ENCODE measurements at regions not wholly inside any gene's neighbourhood (a gene's known extent, or its start where the extent isn't known, plus 50 kb on each side); places are given as distances from the start of the nearest gene placed in this dataset.

DNA sequence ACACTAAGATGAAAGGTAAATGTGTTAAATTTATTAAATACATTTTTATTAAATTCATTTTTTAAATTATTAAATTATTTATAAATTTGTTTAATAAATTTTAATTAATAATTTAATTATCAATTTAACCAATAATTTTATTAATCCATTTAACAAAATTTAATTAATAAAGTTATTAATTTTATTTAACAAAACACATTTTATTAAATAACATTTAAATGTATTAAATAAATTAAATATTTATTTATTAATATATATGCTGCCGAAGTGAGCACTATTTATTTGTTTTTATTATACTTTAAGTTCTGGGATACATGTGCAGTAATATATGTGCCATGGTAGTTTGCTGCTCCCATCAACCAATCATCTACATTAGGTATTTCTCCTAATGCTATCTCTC, 719.5 kb downstream of the TRIML1 start:
- DNase-seq (ENCODE audit: low read depth in 2 of 2): no peak
- no peaks in the 10 kb centered on the region for H3K9me3 ChIP-seq (ENCODE audit: control insufficient read depth, insufficient read depth, low read depth, low read length)
- H3K4me3 ChIP-seq (replicated peaks in 1 of 4; ENCODE audit: control extremely low read depth in 1 of 4, insufficient read depth in 1 of 4, low read depth in 3 of 4, low read length in 4 of 4): no peak overlapping the region
- H3K27ac ChIP-seq (ENCODE audit: insufficient read depth, low read length): no peak overlapping the region
- H3K9ac ChIP-seq (ENCODE audit: insufficient read depth, low read length): no peak overlapping the region
- H3K36me3 ChIP-seq (ENCODE audit: control insufficient read depth, insufficient read depth, low read length): no peaks in the 10 kb centered on the region
- no peak overlapping the region for H2AFZ ChIP-seq (ENCODE audit: low read length)
- no peaks in the 10 kb centered on the region for H3K4me1 ChIP-seq (ENCODE audit: control insufficient read depth, extremely low read depth, insufficient read depth, low read length)
- H3K79me2 ChIP-seq (ENCODE audit: control insufficient read depth, insufficient read depth, low read length): no peaks in the 10 kb centered on the region
- no peaks in the 10 kb centered on the region for H4K20me1 ChIP-seq (ENCODE audit: control insufficient read depth, extremely low read depth, insufficient read depth, low read length)
- no peaks in the 10 kb centered on the region for H3K27me3 ChIP-seq (ENCODE audit: control insufficient read depth, insufficient read depth, low read length)
- no peak for TF ChIP-seq EZH2 (IDR thresholded peaks at IDR 0.05; ENCODE audit: low read length, missing control alignments)
- TF ChIP-seq, protein P1, sequence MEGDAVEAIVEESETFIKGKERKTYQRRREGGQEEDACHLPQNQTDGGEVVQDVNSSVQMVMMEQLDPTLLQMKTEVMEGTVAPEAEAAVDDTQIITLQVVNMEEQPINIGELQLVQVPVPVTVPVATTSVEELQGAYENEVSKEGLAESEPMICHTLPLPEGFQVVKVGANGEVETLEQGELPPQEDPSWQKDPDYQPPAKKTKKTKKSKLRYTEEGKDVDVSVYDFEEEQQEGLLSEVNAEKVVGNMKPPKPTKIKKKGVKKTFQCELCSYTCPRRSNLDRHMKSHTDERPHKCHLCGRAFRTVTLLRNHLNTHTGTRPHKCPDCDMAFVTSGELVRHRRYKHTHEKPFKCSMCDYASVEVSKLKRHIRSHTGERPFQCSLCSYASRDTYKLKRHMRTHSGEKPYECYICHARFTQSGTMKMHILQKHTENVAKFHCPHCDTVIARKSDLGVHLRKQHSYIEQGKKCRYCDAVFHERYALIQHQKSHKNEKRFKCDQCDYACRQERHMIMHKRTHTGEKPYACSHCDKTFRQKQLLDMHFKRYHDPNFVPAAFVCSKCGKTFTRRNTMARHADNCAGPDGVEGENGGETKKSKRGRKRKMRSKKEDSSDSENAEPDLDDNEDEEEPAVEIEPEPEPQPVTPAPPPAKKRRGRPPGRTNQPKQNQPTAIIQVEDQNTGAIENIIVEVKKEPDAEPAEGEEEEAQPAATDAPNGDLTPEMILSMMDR (conservative IDR thresholded peaks at IDR 0.05 in 1 of 2, IDR thresholded peaks at IDR 0.05 in 1 of 2; ENCODE audit: low read depth in 1 of 2, low read length in 2 of 2): no peak
- no peak overlapping the region for H3K4me2 ChIP-seq (ENCODE audit: extremely low read depth, insufficient read depth, low read length)

DNA sequence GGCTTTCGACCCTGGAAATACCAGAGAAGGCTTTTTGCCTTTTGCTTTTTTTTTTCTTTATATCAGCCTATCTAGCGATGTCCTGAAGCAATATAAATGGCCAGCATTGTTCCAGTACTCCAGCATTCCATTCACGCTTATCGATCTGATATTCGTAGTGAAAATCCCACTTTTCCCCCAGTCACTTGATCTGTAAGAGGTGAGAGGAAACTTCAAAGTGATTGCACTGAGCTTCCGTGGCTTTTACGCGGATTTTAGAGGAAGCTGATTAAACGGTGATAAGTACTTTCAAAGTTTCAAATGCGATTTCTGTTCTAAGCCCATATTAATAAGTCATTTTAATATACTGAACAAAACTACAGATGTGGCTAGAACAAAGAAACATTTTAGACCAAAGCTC, 725.5 kb downstream of the TRIML1 start:
- TF ChIP-seq EZH2 (IDR thresholded peaks at IDR 0.05; ENCODE audit: low read length, missing control alignments): no peak
- TF ChIP-seq, protein P1 (conservative IDR thresholded peaks at IDR 0.05 in 1 of 2, IDR thresholded peaks at IDR 0.05 in 1 of 2; ENCODE audit: low read depth in 1 of 2, low read length in 2 of 2): no peak
- H3K9ac ChIP-seq (ENCODE audit: insufficient read depth, low read length): no peak overlapping the region
- no peak overlapping the region for H2AFZ ChIP-seq (ENCODE audit: low read length)
- DNase-seq (ENCODE audit: low read depth in 2 of 2): no peak
- no peaks in the 10 kb centered on the region for H3K27me3 ChIP-seq (ENCODE audit: control insufficient read depth, insufficient read depth, low read length)
- no peaks in the 10 kb centered on the region for H3K79me2 ChIP-seq (ENCODE audit: control insufficient read depth, insufficient read depth, low read length)
- no peaks in the 10 kb centered on the region for H4K20me1 ChIP-seq (ENCODE audit: control insufficient read depth, extremely low read depth, insufficient read depth, low read length)
- H3K36me3 ChIP-seq (ENCODE audit: control insufficient read depth, insufficient read depth, low read length): no peaks in the 10 kb centered on the region
- no peak overlapping the region for H3K27ac ChIP-seq (ENCODE audit: insufficient read depth, low read length)
- no peaks in the 10 kb centered on the region for H3K9me3 ChIP-seq (ENCODE audit: control insufficient read depth, insufficient read depth, low read depth, low read length)
- no peak overlapping the region for H3K4me3 ChIP-seq (replicated peaks in 1 of 4; ENCODE audit: control extremely low read depth in 1 of 4, insufficient read depth in 1 of 4, low read depth in 3 of 4, low read length in 4 of 4)
- no peak overlapping the region for H3K4me2 ChIP-seq (ENCODE audit: extremely low read depth, insufficient read depth, low read length)
- H3K4me1 ChIP-seq (ENCODE audit: control insufficient read depth, extremely low read depth, insufficient read depth, low read length): no peaks in the 10 kb centered on the region

DNA sequence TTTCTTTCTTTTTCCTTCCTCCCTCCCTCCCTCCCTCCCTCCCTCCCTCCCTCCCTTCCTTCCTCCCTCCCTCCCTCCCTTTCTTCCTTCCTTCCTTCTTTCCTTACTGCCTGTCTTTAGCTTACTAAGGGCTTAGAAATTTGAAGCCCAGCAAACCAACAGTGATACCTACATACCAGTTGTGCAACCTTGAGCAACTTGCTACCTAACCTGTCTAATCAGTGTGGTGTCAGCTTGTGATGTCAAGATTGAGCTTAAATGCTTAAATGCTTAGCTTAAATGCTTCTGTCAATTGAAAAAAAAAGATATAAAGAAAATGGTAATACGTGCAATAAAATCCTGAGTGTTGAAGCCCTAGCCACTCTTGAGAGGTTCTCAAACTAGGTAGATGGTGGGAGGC, 728.6 kb downstream of the TRIML1 start:
- Histone ChIP-seq H3K36me3 (ENCODE audit: control insufficient read depth, insufficient read depth, low read length) (no peaks in the 10 kb centered on the region), H3K4me1 (ENCODE audit: control insufficient read depth, extremely low read depth, insufficient read depth, low read length) (no peaks in the 10 kb centered on the region), H3K4me3 (replicated peaks in 1 of 4; ENCODE audit: control extremely low read depth in 1 of 4, insufficient read depth in 1 of 4, low read depth in 3 of 4, low read length in 4 of 4) (no peak overlapping the region), H3K9ac (ENCODE audit: insufficient read depth, low read length) (no peak overlapping the region), H3K79me2 (ENCODE audit: control insufficient read depth, insufficient read depth, low read length) (no peaks in the 10 kb centered on the region), H2AFZ (ENCODE audit: low read length) (no peak overlapping the region), H3K27me3 (ENCODE audit: control insufficient read depth, insufficient read depth, low read length) (no peaks in the 10 kb centered on the region), H3K4me2 (ENCODE audit: extremely low read depth, insufficient read depth, low read length) (no peak overlapping the region), H3K9me3 (ENCODE audit: control insufficient read depth, insufficient read depth, low read depth, low read length) (no peaks in the 10 kb centered on the region), H4K20me1 (ENCODE audit: control insufficient read depth, extremely low read depth, insufficient read depth, low read length) (no peaks in the 10 kb centered on the region), H3K27ac (ENCODE audit: insufficient read depth, low read length) (no peak overlapping the region)
- TF ChIP-seq EZH2 (IDR thresholded peaks at IDR 0.05; ENCODE audit: low read length, missing control alignments): no peak
- TF ChIP-seq, protein P1 (conservative IDR thresholded peaks at IDR 0.05 in 1 of 2, IDR thresholded peaks at IDR 0.05 in 1 of 2; ENCODE audit: low read depth in 1 of 2, low read length in 2 of 2): no peak
- DNase-seq (ENCODE audit: low read depth in 2 of 2): no peak

Measured in fibroblast of lung (primary cell).